ENCODE measurements at regions not wholly inside any gene's neighbourhood (a gene's known extent, or its start where the extent isn't known, plus 50 kb on each side); places are given as distances from the start of the nearest gene placed in this dataset.

DNA sequence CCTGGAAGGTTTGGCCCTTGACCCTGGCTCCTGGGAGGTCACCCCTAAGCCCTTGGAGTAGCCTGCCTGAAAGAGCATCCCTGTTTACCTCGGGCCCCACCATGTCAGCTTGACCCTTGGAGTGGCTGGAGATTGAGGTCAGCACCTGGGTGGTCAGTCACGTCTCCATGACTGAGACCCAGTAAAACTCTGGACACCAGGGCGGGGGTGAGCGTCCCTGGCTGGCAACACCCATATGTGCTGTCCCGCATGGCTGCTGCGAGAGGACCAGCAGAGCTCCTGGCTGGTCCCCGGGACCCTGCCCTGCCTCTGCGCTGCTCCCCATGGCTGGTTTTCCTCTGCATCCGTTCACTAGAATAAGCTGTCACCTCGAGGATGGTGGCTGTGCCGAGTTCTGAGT lies 91.2 kb downstream of the RBFOX3 start:
- TF ChIP-seq GATA2 (IDR thresholded peaks at IDR 0.05; ENCODE audit: low read depth, low read length) = no peak
- no peak for TF ChIP-seq GATA3 (IDR thresholded peaks at IDR 0.05; ENCODE audit: low read depth, low read length)

Data from SH-SY5Y (cell line).